Fibroblast of peridontal ligament (primary cell): ENCODE measurements at regions not wholly inside any gene's neighbourhood (a gene's known extent, or its start where the extent isn't known, plus 50 kb on each side); places are given as distances from the start of the nearest gene placed in this dataset.

Source experiments
- DNase-seq: peaks from one replicate; pipeline ENCODE4 v3.0.0-alpha.2; 2010; ENCODE audit errors: extremely low read depth

GRCh38 chr2:2993172-2993692 is 384.4 kb downstream of the EIPR1 start:
- DNase-seq = no peak

GRCh38 chr2:2992634-2993033 is 385.0 kb downstream of the EIPR1 start:
- DNase-seq = no peak

GRCh38 chr2:2985020-2985419 is 392.6 kb downstream of the EIPR1 start:
- DNase-seq = no peak

- DNase-seq = no peak
Measured at GRCh38 chr2:2981000-2981399, 396.6 kb downstream of the EIPR1 start.

GRCh38 chr2:2974982-2975381 is 402.6 kb downstream of the EIPR1 start:
- no peak for DNase-seq

GRCh38 chr2:2960441-2961133 is 417.0 kb downstream of the EIPR1 start:
- no peak for DNase-seq

GRCh38 chr2:2950403-2950952 is 427.1 kb downstream of the EIPR1 start:
- DNase-seq = no peak

- no peak for DNase-seq
Measured at GRCh38 chr2:2947406-2947805, 430.2 kb downstream of the EIPR1 start.

- DNase-seq = no peak
Measured at GRCh38 chr2:2942906-2943305, 434.7 kb downstream of the EIPR1 start.

- DNase-seq = no peak
Measured at GRCh38 chr2:2942225-2942624, 435.4 kb downstream of the EIPR1 start.

GRCh38 chr2:2941205-2941604 is 436.4 kb downstream of the EIPR1 start:
- no peak for DNase-seq

- DNase-seq = no peak
Measured at GRCh38 chr2:2940702-2941101, 436.9 kb downstream of the EIPR1 start.

GRCh38 chr2:2940061-2940460 is 437.6 kb downstream of the EIPR1 start:
- no peak for DNase-seq

- no peak for DNase-seq
Measured at GRCh38 chr2:2939078-2939795, 438.4 kb downstream of the EIPR1 start.

- DNase-seq = no peak
Measured at GRCh38 chr2:2938481-2938880, 439.1 kb downstream of the EIPR1 start.

GRCh38 chr2:2935445-2936149 is 442.0 kb downstream of the EIPR1 start:
- no peak for DNase-seq

GRCh38 chr2:2933426-2933825 is 444.2 kb downstream of the EIPR1 start:
- no peak for DNase-seq

- DNase-seq = no peak
Measured at GRCh38 chr2:2932692-2933305, 444.8 kb downstream of the EIPR1 start.

- DNase-seq = no peak
Measured at GRCh38 chr2:2932189-2932588, 445.4 kb downstream of the EIPR1 start.

- DNase-seq = no peak
Measured at GRCh38 chr2:2931318-2932075, 446.1 kb downstream of the EIPR1 start.

- DNase-seq = no peak
Measured at GRCh38 chr2:2930841-2931240, 446.8 kb downstream of the EIPR1 start.
